CD4-positive, alpha-beta T cell treated with Interleukin-4 for 1 hour (primary cell): ENCODE measurements at regions not wholly inside any gene's neighbourhood (a gene's known extent, or its start where the extent isn't known, plus 50 kb on each side); places are given as distances from the start of the nearest gene placed in this dataset.

ENCODE experiments used
- DNase-seq, 2 donors: peaks; one replicate each; pipeline ENCODE4 v3.0.0-alpha.2; 2020 to 2022

- DNase-seq: peak; percentile 44 to 57
These were observed 267.4 kb upstream of the HMGA2 start for GRCh38 chr12:65556676-65557437.

- no peak for DNase-seq
These were observed 266.7 kb upstream of the HMGA2 start for GRCh38 chr12:65557438-65558181.

GRCh38 chr12:65560286-65560685, 264.0 kb upstream of the HMGA2 start:
- no peak for DNase-seq

- DNase-seq: no peak
These were observed 262.4 kb upstream of the HMGA2 start for GRCh38 chr12:65561798-65562382.

GRCh38 chr12:65565601-65566560, 258.4 kb upstream of the HMGA2 start:
- DNase-seq: no peak

GRCh38 chr12:65566751-65567150, 257.5 kb upstream of the HMGA2 start:
- DNase-seq: no peak

DNA sequence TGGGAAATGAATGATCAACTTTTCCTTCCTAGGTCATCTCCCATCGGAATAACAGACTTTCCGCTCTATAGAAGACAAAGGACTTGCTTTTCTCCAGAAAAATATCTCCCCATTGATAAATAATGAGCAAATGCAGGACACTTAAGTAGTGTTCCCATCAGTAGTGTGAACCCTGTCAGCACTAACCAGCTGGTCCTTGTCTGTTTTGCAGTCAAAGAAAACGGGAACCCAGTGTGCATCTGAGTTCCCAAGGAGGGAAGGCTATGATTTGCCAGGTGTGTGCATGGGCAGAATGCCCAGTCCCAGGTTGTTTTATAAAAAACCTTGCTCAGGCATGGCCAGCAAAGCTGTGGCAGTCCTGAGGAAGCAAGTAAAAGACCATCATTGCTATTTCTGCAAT, 256.5 kb upstream of the HMGA2 start:
- DNase-seq: no peak

GRCh38 chr12:65568517-65568916, 255.8 kb upstream of the HMGA2 start:
- no peak for DNase-seq

GRCh38 chr12:65570451-65571130, 253.7 kb upstream of the HMGA2 start:
- no peak for DNase-seq

DNA sequence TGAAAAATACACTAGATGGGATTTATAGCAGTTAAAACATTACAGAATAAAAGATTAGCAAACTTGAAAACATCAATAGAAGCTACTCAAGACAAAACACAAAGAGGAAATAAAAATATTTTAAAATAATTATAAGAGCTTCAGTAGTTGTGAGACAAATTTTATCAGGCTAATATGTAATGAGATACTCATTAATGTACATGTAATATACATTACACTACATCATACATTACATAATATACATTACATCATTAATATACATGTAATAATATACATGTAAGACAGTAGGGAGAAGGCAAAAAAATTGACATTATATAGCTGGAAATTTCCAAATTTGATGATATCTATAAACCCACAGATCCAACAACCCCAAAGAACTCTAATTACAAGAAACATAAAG, 249.4 kb upstream of the HMGA2 start:
- no peak for DNase-seq

DNA sequence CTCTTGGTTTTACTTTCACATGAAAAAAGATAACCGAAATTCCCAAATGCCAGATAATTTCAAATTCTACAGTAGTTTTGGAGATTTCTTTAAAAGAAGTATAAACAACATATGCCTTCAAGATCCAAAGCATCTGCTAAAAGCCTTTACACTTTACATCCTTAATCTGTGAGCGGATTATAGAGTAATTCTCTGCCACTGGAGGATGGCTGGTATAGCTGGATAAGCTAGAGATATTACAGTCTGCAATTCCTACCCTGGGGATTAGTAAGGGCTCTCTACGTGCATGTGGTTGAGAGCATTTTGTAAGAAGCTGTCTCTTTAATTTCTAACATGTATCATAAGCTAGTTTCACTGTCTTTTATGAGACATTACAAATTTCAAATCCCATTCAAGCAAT, 240.3 kb upstream of the HMGA2 start:
- DNase-seq: no peak

DNA sequence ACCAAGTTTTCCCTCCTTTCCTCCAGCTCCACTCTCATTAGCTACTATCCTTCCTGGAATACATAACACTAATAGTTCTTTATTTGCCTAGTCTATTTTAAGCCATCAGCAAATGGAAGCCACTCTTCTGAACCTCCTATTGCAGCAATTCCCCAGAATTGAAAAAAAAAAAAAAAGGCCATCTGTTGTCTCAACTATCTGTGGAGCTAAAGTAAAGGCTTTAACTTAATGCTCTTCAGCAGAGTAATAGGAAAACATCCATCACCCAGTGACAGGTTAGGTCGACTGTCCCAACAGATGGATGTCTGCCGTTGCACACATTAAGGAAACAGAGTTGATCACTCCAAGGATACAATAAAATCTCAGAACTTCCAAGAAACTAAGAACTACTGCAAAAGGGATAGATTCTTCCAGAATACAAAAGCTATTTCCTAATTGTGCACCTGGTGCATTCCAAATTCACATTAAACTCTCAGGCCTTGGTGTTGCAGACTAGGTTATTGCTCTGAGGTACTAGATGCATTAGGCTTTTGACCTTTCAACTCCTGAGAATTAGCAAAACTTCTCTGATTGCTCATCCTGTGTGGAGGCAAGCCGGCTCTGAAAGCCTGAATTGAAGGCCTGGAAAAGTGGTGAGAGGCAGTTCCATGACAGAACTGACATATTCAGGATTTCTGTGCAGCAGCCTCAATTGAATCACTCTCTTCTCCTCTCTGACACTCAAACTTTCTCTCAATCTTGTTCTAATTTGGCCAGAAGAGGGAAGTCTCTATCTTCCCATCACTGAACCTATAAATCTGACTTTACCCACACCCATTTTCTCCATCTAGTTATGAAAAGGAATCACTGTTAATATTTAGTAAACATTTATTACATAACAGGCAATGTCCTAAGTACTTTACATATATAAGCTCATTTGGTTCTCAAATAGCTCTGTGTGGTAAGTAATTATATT, 238.4 kb upstream of the HMGA2 start:
- DNase-seq: no peak

GRCh38 chr12:65586796-65587195, 237.5 kb upstream of the HMGA2 start:
- DNase-seq: no peak

DNA sequence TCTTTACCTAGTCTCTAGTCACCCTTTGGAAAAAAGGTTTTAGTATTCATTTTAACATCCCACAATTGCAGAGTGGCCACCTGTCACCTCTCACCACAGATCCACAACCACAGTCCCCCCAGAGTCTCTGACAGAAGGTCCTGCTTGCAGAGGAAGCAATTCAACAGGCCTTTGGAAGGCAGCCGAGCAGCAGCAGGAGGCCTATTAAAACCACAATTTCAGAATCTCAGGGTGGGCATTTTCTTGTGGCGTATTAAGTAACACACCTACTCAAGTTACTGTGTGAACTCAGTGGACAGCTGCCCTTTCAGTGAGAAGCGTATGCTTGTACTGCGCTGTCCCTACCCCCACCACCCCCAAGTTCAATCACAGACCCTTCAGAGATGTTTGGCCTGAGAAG, 234.0 kb upstream of the HMGA2 start:
- DNase-seq: no peak

DNA sequence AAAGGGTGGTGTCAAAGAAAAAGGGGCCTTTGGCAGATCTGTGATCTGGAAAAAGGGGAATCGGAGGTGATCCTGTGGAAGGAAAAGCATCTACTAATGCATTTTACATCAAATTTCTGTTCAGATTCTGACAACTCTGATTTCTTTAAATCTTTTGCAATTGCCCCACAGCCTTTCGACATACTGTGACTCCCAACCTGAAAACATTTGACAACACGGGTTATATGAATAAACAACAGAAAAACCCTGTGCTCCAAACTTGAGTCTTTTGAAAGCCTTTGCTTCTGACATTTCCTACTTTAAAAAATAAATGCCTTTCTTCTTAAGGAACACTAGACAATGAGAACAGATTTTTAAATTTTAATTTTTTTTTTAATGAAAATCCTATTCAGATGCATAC, 231.9 kb upstream of the HMGA2 start:
- no peak for DNase-seq

- DNase-seq: no peak
These were observed 231.0 kb upstream of the HMGA2 start for GRCh38 chr12:65593239-65593701.

DNA sequence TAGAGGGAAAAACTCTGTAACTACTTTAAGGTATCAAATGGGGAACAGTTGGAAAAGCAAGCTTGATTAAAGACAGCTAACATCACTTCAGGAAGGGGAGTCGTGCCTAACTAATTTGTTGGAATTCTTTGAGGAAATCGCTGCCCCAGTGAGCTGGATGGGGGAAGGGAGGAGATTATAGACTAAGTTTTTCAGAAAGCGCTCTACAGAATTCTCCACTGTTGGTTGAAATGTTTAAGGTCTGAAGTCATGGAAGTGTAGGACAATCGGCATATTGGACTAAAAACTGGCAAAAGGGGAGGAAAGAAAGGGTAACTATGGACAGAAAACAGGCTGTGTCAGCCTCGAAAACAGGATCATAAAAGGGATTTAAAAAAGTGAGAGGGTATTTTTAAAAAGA, 229.9 kb upstream of the HMGA2 start:
- no peak for DNase-seq

GRCh38 chr12:65595016-65595560, 229.2 kb upstream of the HMGA2 start:
- DNase-seq: no peak

DNA sequence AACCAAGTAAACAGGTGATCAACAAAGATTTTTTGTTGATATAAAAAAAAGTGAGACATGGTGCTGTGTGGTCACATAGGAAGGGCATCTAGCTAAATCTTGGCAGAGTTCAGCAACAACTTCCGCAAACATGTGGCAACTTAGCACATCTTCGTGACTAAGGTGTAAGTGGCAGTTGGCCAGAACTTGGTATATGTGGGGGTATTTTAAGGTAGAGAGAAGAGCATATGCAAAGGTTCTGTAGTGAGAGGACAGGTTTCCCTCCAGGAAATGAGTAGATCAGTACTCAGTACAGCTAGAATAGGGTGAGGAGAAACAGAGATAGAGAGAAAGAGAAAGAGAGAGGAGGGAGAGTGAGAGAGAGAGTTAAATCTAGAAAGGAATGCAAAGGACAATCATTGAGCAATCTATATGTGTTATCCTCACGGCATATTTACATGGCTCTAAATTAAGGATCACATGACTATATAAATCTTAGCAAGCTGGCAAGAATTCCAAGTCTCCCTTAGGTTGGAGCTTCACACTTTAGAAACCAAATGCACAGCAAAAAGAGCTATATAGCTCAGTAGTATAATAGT, 227.7 kb upstream of the HMGA2 start:
- DNase-seq: no peak

DNA sequence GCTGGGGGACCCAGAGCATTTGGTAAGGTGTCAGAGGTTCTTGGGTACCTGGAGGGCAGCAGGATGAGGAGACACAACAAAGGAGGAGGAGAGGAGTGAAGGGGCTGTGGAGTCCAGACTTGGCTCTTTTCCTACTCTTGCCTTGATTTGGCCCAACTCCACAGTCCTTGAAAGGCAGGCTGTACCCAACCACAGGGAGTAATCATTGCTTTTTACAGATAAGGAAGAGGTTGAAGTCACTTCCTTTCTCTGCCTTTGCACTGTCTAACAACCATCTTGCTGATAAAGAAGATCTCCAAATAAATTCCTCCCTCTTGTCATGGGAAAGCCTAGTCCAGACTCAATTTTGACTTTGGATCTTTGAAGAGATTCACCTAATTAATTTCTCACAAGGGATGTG, 226.8 kb upstream of the HMGA2 start:
- DNase-seq: no peak
